CD14-positive monocyte (primary cell): ENCODE measurements at regions not wholly inside any gene's neighbourhood (a gene's known extent, or its start where the extent isn't known, plus 50 kb on each side); places are given as distances from the start of the nearest gene placed in this dataset.

Experiments
- DNase-seq, 3 donors: peaks; one replicate each; pipeline ENCODE4 v3.0.0-alpha.2; 2011 to 2022
- H2AFZ ChIP-seq: 2 replicates; pipeline ENCODE4 v1.6.0; 2012; ENCODE audit warnings: mild to moderate bottlenecking, low read depth, low read length, inconsistent platforms; ENCODE audit not compliant: insufficient read depth, poor library complexity, severe bottlenecking
- H3K27ac ChIP-seq, 2 donors: 1 replicate in 1 of 2; 2 replicates in 1 of 2; pipeline ENCODE4 v1.5.1; 2012 to 2013; ENCODE audit warnings: low read length in 2 of 2, control low read depth in 1 of 2, inconsistent platforms in 1 of 2, low read depth in 1 of 2, mild to moderate bottlenecking in 1 of 2
- H3K27me3 ChIP-seq, 2 donors: one replicate each; pipeline versions ENCODE4 v1.6.0 to v1.6.1; 2011 to 2013; ENCODE audit warnings: low read length in 2 of 2; ENCODE audit not compliant: control insufficient read depth in 2 of 2, insufficient read depth in 2 of 2
- H3K36me3 ChIP-seq, 2 donors: replicated peaks in 1 of 2; 1 replicate in 1 of 2; 2 replicates in 1 of 2; pipeline versions ENCODE4 v1.5.1 to v1.6.1; 2012 to 2013; ENCODE audit warnings: low read length in 2 of 2, control low read depth in 1 of 2, inconsistent platforms in 1 of 2, mild to moderate bottlenecking in 1 of 2; ENCODE audit not compliant: insufficient read depth in 2 of 2, control insufficient read depth in 1 of 2
- H3K4me1 ChIP-seq, 2 donors: 1 replicate in 1 of 2; 2 replicates in 1 of 2; pipeline versions ENCODE4 v1.5.1 to v1.6.1; 2012 to 2013; ENCODE audit warnings: low read length in 2 of 2, control low read depth in 1 of 2, inconsistent platforms in 1 of 2, mild to moderate bottlenecking in 1 of 2, moderate library complexity in 1 of 2; ENCODE audit not compliant: insufficient read depth in 2 of 2, control insufficient read depth in 1 of 2
- H3K4me2 ChIP-seq: replicated peaks from 2 replicates; pipeline ENCODE3; 2012; ENCODE audit warnings: low read length, moderate library complexity, mild to moderate bottlenecking; ENCODE audit not compliant: poor library complexity, severe bottlenecking; ENCODE audit errors: extremely low read depth
- H3K4me3 ChIP-seq, 3 experiments: fragments of 200-600 bp in 1 of 3; sonication (generic) in 1 of 3; replicated peaks in 1 of 3; 1 replicate in 2 of 3; 2 replicates in 1 of 3; pipeline ENCODE4 v1.5.1; 2011 to 2013; ENCODE audit warnings: low read length in 3 of 3, mild to moderate bottlenecking in 3 of 3, control low read depth in 2 of 3, low read depth in 2 of 3, inconsistent platforms in 1 of 3, moderate library complexity in 1 of 3
- H3K79me2 ChIP-seq: 2 replicates; pipeline ENCODE4 v1.6.0; 2012; ENCODE audit warnings: mild to moderate bottlenecking, control low read depth, inconsistent platforms, low read length, moderate library complexity; ENCODE audit not compliant: insufficient read depth
- H3K9ac ChIP-seq: 2 replicates; pipeline ENCODE4 v1.6.0; 2017; ENCODE audit warnings: low read length, mild to moderate bottlenecking; ENCODE audit not compliant: insufficient read depth, poor library complexity, severe bottlenecking
- H3K9me3 ChIP-seq, 2 donors: replicated peaks in 1 of 2; 1 replicate in 1 of 2; 2 replicates in 1 of 2; pipeline versions ENCODE4 v1.5.1 to v1.6.1; 2012 to 2013; ENCODE audit warnings: low read length in 2 of 2, control low read depth in 1 of 2; ENCODE audit not compliant: control insufficient read depth in 1 of 2, insufficient read depth in 1 of 2
- H4K20me1 ChIP-seq: 2 replicates; pipeline ENCODE4 v1.6.0; 2012; ENCODE audit warnings: mild to moderate bottlenecking, low read length, control low read depth, moderate library complexity; ENCODE audit not compliant: insufficient read depth
- H3K27ac Mint-ChIP-seq, 7 donors: one replicate each; pipeline ENCODE4 v1.8.0; 2020; ENCODE audit warnings: mild to moderate bottlenecking in 7 of 7, mixed read lengths in 7 of 7, moderate library complexity in 6 of 7, inconsistent platforms in 2 of 7
- H3K27me3 Mint-ChIP-seq, 3 donors: one replicate each; pipeline ENCODE4 v1.8.0; 2021 to 2022; ENCODE audit warnings: low read depth in 3 of 3, mild to moderate bottlenecking in 3 of 3, mixed read lengths in 3 of 3, moderate library complexity in 3 of 3, inconsistent platforms in 1 of 3
- H3K36me3 Mint-ChIP-seq, 2 donors: one replicate each; pipeline ENCODE4 v1.8.0; 2020; ENCODE audit warnings: mixed read lengths in 2 of 2, inconsistent platforms in 1 of 2, mild to moderate bottlenecking in 1 of 2
- H3K4me1 Mint-ChIP-seq: one replicate; pipeline ENCODE4 v1.8.0; 2020; ENCODE audit warnings: mild to moderate bottlenecking, mixed read lengths
- H3K4me3 Mint-ChIP-seq, 2 donors: one replicate each; pipeline ENCODE4 v1.8.0; 2020; ENCODE audit warnings: mild to moderate bottlenecking in 2 of 2, mixed read lengths in 2 of 2, moderate library complexity in 1 of 2
- H3K9me3 Mint-ChIP-seq, 7 donors: one replicate each; pipeline ENCODE4 v1.8.0; 2020 to 2022; ENCODE audit warnings: mixed read lengths in 7 of 7, mild to moderate bottlenecking in 6 of 7, moderate library complexity in 6 of 7, inconsistent platforms in 2 of 7
- WGBS: methylation state at CpG from one replicate; pipeline ENCODE4 v1.1.5; 2013; ENCODE audit warnings: missing lambda C conversion rate; ENCODE audit not compliant: insufficient coverage; 5-methylcytosine and 5-hydroxymethylcytosine counted together
- intact Hi-C, 2 donors: fragments of 100-400 bp; cut with micrococcal nuclease; formaldehyde crosslinking; loops; one replicate each; pipeline versions ENCODE4 v1.15.0 to v1.15.1; 2023
- TF ChIP-seq, protein P1 (sequence below): fragments of 200-600 bp; IDR thresholded peaks from one replicate; pipeline ENCODE4 v1.8.0; 2022; ENCODE audit warnings: antibody characterized with exemption, mild to moderate bottlenecking

DNA sequence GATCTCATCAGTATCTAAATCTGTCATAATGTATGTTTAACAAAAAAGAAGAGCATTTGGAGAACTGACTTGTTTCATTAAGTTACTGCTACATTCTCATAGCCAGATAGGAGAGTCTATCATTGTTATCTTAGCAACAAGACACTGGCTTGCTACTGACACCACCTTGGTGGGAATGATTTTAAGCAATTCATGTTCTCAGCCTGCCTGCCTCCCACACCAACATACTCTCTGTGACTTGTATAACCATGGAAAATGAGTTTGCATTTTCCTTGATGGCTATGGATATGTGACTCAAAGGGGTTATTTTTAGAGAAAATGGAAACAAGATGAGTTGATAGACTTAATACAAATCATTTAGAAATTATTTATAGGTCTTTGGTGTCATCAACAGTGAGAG, 1308.9 kb downstream of the OLFM4 start:
- no peak for DNase-seq
- Histone ChIP-seq H3K4me2 (no peak overlapping the region), H3K27me3 (no peaks in the 10 kb centered on the region), H4K20me1 (no peaks in the 10 kb centered on the region), H3K27ac (no peak overlapping the region), H3K4me3 (no peak overlapping the region), H3K4me1 (no peaks in the 10 kb centered on the region), H3K79me2 (no peaks in the 10 kb centered on the region), H2AFZ (no peak overlapping the region), H3K9me3 (no peaks in the 10 kb centered on the region), H3K9ac (no peak overlapping the region), H3K36me3 (no peaks in the 10 kb centered on the region)
- H3K27me3 Mint-ChIP-seq, result peaks cover 0 to 1% (median 0%) of the 10 kb centered on the region in 3 donors
- no peak overlapping the region for H3K4me3 Mint-ChIP-seq
- H3K27ac Mint-ChIP-seq, result no peak overlapping the region
- no peaks in the 10 kb centered on the region for H3K4me1 Mint-ChIP-seq
- TF ChIP-seq, protein P1, sequence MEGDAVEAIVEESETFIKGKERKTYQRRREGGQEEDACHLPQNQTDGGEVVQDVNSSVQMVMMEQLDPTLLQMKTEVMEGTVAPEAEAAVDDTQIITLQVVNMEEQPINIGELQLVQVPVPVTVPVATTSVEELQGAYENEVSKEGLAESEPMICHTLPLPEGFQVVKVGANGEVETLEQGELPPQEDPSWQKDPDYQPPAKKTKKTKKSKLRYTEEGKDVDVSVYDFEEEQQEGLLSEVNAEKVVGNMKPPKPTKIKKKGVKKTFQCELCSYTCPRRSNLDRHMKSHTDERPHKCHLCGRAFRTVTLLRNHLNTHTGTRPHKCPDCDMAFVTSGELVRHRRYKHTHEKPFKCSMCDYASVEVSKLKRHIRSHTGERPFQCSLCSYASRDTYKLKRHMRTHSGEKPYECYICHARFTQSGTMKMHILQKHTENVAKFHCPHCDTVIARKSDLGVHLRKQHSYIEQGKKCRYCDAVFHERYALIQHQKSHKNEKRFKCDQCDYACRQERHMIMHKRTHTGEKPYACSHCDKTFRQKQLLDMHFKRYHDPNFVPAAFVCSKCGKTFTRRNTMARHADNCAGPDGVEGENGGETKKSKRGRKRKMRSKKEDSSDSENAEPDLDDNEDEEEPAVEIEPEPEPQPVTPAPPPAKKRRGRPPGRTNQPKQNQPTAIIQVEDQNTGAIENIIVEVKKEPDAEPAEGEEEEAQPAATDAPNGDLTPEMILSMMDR, result no peak
- intact Hi-C loops, result no loop called here
- H3K9me3 Mint-ChIP-seq, result peaks cover 0 to 5% (median 2%) of the 10 kb centered on the region in 7 donors
- no peaks in the 10 kb centered on the region for H3K36me3 Mint-ChIP-seq

- Histone ChIP-seq H3K4me3 (no peak overlapping the region), H3K9ac (no peak overlapping the region), H3K27me3 (no peaks in the 10 kb centered on the region), H3K27ac (no peak overlapping the region), H4K20me1 (no peaks in the 10 kb centered on the region), H3K4me2 (no peak overlapping the region), H3K79me2 (no peaks in the 10 kb centered on the region), H3K4me1 (no peaks in the 10 kb centered on the region), H3K9me3 (no peaks in the 10 kb centered on the region), H2AFZ (no peak overlapping the region), H3K36me3 (no peaks in the 10 kb centered on the region)
- Mint-ChIP-seq H3K9me3 (peaks cover 0 to 9% (median 5%) of the 10 kb centered on the region in 7 donors), H3K27me3 (no peaks in the 10 kb centered on the region), H3K36me3 (no peaks in the 10 kb centered on the region), H3K27ac (no peak overlapping the region), H3K4me3 (no peak overlapping the region), H3K4me1 (no peaks in the 10 kb centered on the region)
- WGBS, result no CpG with 5 or more reads among the region's 2 CpGs
- TF ChIP-seq, protein P1, result no peak
- intact Hi-C loops, result no loop called here
- DNase-seq, result no peak
Observed at GRCh38 chr13:54347531-54347930, 1318.9 kb downstream of the OLFM4 start.
